GM13977 (cell line): ENCODE measurements at regions not wholly inside any gene's neighbourhood (a gene's known extent, or its start where the extent isn't known, plus 50 kb on each side); places are given as distances from the start of the nearest gene placed in this dataset.

Experiments
- DNase-seq: peaks from one replicate; pipeline ENCODE4 v3.0.0; 2012; ENCODE audit warnings: low spot score
- in situ Hi-C: fragments of 300-500 bp; cut with MboI; formaldehyde crosslinking; loops from one replicate; pipeline ENCODE4 v1.12.0; 2022; ENCODE audit warnings: low sequenced_read_pairs, low pct_unique_long_range_greater_than_20kb, mixed read lengths, inconsistent platforms; ENCODE audit not compliant: unreplicated experiment
- TF ChIP-seq, protein P1 (sequence below): IDR thresholded peaks from 2 replicates; pipeline ENCODE4 v1.5.1; 2012; ENCODE audit warnings: mild to moderate bottlenecking, control low read depth; ENCODE audit not compliant: insufficient read depth; ENCODE audit errors: extremely low read depth, missing control alignments

DNA sequence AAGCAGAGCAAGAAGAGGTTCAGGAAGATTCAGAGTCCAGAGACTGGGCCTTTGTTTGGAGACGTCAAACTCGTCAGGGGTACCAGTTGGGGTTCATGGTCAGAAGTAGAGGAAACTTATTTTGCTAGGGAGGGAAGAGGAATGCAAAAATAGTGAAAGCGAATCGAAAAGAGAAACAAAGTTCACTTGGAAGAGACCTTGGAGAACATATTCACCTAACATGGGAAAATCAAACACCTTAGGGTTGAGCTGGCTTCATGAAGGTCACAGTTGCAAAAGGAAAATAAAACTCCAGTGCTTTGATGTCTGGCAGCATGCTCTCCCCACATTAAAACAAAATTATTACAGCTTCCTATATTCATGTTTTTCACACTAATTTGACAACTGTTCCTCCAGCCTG, 440.4 kb downstream of the EPM2A start:
- in situ Hi-C loops: no loop called here
- TF ChIP-seq, protein P1, sequence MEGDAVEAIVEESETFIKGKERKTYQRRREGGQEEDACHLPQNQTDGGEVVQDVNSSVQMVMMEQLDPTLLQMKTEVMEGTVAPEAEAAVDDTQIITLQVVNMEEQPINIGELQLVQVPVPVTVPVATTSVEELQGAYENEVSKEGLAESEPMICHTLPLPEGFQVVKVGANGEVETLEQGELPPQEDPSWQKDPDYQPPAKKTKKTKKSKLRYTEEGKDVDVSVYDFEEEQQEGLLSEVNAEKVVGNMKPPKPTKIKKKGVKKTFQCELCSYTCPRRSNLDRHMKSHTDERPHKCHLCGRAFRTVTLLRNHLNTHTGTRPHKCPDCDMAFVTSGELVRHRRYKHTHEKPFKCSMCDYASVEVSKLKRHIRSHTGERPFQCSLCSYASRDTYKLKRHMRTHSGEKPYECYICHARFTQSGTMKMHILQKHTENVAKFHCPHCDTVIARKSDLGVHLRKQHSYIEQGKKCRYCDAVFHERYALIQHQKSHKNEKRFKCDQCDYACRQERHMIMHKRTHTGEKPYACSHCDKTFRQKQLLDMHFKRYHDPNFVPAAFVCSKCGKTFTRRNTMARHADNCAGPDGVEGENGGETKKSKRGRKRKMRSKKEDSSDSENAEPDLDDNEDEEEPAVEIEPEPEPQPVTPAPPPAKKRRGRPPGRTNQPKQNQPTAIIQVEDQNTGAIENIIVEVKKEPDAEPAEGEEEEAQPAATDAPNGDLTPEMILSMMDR: no peak
- no peak for DNase-seq

DNA sequence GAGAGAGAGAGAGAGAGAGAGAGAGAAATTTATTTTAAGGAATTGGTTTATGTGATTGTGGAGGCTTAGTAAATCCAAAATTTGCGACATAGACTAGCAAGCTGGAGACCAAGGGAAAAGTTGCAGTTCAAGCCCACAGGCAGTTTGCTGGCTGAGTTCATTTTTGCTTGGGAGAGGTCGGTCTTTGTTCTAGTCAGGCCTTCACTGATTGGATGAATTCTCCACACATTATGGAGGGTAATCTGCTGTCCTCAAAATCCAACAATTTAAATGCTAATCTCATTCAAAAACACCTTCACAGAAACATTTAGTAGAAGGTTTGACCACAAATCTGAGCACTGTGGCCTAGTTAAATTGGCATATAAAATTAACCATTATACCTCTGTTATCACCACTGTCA, 439.6 kb downstream of the EPM2A start:
- TF ChIP-seq, protein P1: no peak
- in situ Hi-C loops: no loop called here
- DNase-seq: no peak

DNA sequence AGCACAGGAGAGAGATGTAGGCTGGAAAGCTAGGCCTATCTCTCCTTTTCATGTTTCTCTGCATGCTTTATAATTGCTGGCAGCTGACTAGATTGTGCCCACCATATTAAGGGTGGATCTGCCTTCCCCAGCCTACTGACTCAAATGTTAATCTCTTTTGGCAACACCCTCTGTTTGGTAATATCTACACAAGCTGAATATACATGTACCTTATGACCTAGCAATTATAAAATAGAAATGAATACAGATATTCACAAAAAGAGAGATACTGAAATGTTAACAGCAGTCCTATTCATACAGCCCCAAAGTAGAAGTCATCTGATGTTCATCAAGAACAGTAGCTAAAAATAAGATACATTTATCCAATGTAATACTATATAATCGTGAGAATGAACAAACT, 429.6 kb downstream of the EPM2A start:
- DNase-seq: no peak
- TF ChIP-seq, protein P1: no peak
- in situ Hi-C loops: no loop called here

DNA sequence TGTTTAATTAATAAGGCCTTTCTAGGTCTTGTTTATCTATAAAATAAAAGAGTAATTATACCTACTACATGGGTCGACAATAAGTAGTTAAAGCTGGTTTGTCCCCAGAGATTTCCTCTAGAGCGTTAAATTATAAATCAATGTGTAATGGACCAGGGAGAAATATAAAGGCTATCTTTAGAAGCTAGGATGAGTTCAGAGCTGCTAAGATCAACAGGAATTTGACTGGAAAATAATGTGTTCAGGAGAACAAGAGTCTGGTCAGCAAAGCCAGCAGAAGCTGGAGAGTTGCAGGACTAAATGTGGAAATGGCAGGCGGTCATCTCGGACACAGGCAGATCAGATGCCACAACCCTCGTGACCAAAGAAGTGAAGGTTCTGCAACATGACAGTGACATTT, 428.8 kb downstream of the EPM2A start:
- no peak for DNase-seq
- in situ Hi-C loops: no loop called here
- TF ChIP-seq, protein P1: no peak

DNA sequence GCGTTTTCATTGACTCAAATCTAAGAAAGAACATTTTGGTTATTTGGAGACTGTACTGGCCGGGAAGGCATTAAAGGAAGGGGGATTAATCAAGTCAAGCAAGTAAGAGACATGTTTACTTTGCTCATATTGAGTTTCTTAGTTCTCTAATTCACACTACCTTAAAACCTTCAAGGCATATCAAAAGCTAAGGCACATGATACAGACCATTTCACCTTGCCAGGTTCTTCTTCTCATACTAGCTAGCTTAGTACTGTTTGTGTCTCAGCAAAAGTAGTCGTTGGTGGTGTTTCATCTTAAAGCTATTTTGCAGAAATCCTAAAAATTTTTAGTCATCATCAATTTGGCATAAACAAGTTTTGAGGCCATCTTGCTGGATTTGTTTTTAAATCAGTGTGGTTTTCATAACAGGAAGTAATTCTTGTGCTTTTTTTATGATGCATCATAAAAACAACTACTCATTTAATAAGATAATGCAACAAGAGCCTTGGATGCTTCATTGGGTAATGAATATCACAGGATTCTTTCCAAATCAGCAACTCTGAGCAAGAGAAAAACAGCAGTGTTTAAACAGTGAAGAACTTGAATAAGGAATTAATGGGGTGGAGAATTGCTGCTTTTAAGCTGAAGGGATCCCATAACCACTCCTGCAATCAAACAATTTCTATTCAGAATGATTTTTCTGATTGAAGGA, 425.3 kb downstream of the EPM2A start:
- in situ Hi-C loops: no loop called here
- TF ChIP-seq, protein P1: no peak
- DNase-seq: no peak

DNA sequence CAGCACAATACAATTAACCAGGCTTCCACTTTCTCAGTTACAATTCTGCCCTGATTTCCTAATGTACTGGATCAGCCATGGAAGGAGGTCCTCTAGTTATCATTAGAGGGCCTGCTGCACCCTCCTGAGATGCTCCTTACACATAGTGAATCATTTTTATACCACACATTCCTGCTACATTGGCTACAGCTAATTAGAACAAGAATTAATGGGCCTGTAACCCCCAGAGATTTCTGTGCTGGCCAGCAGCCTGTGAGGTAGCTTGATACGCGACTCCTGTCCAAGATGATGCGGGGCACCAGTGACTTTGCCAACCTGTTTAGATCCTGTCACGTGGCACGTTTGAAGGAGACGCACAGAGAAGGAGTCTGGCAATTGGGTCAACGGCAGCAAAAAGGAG, 422.8 kb downstream of the EPM2A start:
- DNase-seq: no peak
- in situ Hi-C loops: no loop called here
- TF ChIP-seq, protein P1: no peak
